DND-41 (cell line): ENCODE measurements at regions not wholly inside any gene's neighbourhood (a gene's known extent, or its start where the extent isn't known, plus 50 kb on each side); places are given as distances from the start of the nearest gene placed in this dataset.
"Not testable (repeated sequence)": the region's sequence is repeated elsewhere in the genome, so short reads cannot be mapped to it uniquely, and the experiment has no call there.

Experiments used
- ATAC-seq: fragments of 200-7000 bp; cut with Tn5 transposase; 3 replicates; pipeline ENCODE4 v1.9.1; 2021; ENCODE audit warnings: low read depth; ENCODE audit not compliant: insufficient read depth
- DNase-seq: peaks from one replicate; pipeline ENCODE4 v3.0.0-alpha.2; 2020
- H2AFZ ChIP-seq: 2 replicates; pipeline ENCODE4 v1.6.0; 2012; ENCODE audit warnings: low read depth, low read length
- H3K27ac ChIP-seq: 2 replicates; pipeline ENCODE4 v1.5.1; 2012; ENCODE audit warnings: low read length, inconsistent platforms
- H3K27me3 ChIP-seq: fragments of 200-600 bp; sonication (generic); 2 replicates; pipeline ENCODE4 v1.6.0; 2012; ENCODE audit warnings: low read length, mild to moderate bottlenecking, inconsistent platforms; ENCODE audit not compliant: insufficient read depth, poor library complexity
- H3K36me3 ChIP-seq: 2 replicates; pipeline ENCODE4 v1.5.1; 2012; ENCODE audit warnings: low read length, inconsistent platforms; ENCODE audit not compliant: insufficient read depth
- H3K4me1 ChIP-seq: 2 replicates; pipeline ENCODE4 v1.5.1; 2012; ENCODE audit warnings: mild to moderate bottlenecking, low read length; ENCODE audit not compliant: insufficient read depth
- H3K4me2 ChIP-seq: 2 replicates; pipeline ENCODE4 v1.6.0; 2012; ENCODE audit warnings: mild to moderate bottlenecking, moderate library complexity, low read length, inconsistent platforms; ENCODE audit not compliant: insufficient read depth
- H3K4me3 ChIP-seq, 2 experiments: fragments of 200-600 bp in 1 of 2; shearing (Covaris generic) in 1 of 2; 2 replicates each; pipeline ENCODE4 v1.5.1; 2012 to 2016; ENCODE audit warnings: inconsistent platforms in 2 of 2, low read length in 2 of 2, mild to moderate bottlenecking in 2 of 2, low read depth in 1 of 2, moderate library complexity in 1 of 2
- H3K79me2 ChIP-seq: 2 replicates; pipeline ENCODE4 v1.6.0; 2012; ENCODE audit warnings: low read length, inconsistent platforms; ENCODE audit not compliant: insufficient read depth
- H3K9ac ChIP-seq: 2 replicates; pipeline ENCODE4 v1.6.0; 2012; ENCODE audit warnings: low read depth, mild to moderate bottlenecking, inconsistent platforms, low read length, moderate library complexity
- H3K9me3 ChIP-seq: 2 replicates; pipeline ENCODE4 v1.5.1; 2012; ENCODE audit warnings: low read length, moderate library complexity, mild to moderate bottlenecking, inconsistent platforms; ENCODE audit not compliant: insufficient read depth, severe bottlenecking
- H4K20me1 ChIP-seq: 2 replicates; pipeline ENCODE4 v1.6.0; 2012; ENCODE audit warnings: low read length; ENCODE audit not compliant: insufficient read depth
- EZH2 ChIP-seq: IDR thresholded peaks from 3 replicates; pipeline ENCODE4 v1.6.1; 2012; ENCODE audit warnings: borderline replicate concordance, low read depth, mild to moderate bottlenecking, moderate library complexity, low read length, inconsistent platforms; ENCODE audit not compliant: severe bottlenecking
- TF ChIP-seq, protein P1 (sequence below): IDR thresholded peaks from 2 replicates; pipeline ENCODE4 v1.5.1; 2012; ENCODE audit warnings: borderline replicate concordance, low read length, moderate library complexity, mild to moderate bottlenecking; ENCODE audit not compliant: poor library complexity, severe bottlenecking; ENCODE audit errors: extremely low read depth

DNA sequence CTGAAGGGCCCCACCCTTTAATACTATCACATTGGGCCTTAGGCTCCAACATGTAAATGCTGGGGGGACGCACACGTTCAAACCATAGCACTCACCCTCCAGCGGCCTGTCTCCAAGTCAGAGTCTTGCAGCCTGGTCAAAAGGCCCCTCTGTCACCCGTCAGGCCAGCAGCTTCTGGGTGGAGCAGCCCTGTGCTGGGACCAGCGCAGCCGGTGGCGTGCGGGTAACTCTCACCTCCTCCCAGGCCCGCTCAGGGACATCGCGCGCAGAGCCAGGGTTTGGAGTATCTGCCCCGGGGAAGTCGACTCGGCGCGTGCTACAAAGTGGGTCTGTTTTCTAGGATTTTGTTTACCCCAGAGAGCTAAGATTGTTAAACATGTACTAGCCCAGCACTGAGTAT, 93.0 kb upstream of the COL5A1 start:
- Histone ChIP-seq H3K9ac (no peak overlapping the region), H3K27ac (no peak overlapping the region), H3K27me3 (no peaks in the 10 kb centered on the region), H3K9me3 (no peaks in the 10 kb centered on the region), H3K4me1 (no peaks in the 10 kb centered on the region), H3K4me2 (no peak overlapping the region), H3K36me3 (no peaks in the 10 kb centered on the region), H2AFZ (no peak overlapping the region), H4K20me1 (no peaks in the 10 kb centered on the region), H3K4me3 (no peak overlapping the region), H3K79me2 (no peaks in the 10 kb centered on the region)
- DNase-seq (no peak), ATAC-seq (no peak)
- TF ChIP-seq, protein P1, sequence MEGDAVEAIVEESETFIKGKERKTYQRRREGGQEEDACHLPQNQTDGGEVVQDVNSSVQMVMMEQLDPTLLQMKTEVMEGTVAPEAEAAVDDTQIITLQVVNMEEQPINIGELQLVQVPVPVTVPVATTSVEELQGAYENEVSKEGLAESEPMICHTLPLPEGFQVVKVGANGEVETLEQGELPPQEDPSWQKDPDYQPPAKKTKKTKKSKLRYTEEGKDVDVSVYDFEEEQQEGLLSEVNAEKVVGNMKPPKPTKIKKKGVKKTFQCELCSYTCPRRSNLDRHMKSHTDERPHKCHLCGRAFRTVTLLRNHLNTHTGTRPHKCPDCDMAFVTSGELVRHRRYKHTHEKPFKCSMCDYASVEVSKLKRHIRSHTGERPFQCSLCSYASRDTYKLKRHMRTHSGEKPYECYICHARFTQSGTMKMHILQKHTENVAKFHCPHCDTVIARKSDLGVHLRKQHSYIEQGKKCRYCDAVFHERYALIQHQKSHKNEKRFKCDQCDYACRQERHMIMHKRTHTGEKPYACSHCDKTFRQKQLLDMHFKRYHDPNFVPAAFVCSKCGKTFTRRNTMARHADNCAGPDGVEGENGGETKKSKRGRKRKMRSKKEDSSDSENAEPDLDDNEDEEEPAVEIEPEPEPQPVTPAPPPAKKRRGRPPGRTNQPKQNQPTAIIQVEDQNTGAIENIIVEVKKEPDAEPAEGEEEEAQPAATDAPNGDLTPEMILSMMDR = no peak
- no peak for TF ChIP-seq EZH2

DNA sequence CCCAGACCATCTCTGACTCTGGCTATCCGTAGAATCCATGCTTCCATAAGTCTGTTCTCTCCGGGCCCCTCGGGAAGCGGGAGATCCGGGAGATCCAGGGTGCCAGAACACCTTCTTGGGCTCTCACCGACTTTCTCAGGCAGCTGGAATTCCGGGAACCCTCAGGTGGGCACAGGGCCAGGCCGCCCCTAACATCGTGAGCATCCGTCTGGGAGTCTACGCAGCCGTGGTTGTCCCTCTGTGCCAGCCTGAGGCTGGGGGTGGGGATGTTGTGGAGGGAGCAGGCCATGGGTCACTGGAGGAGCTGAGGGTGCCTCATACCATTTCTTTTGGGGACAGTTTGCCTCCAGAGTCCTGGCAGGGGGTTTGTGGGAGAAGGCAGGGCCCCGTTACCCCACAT, 92.3 kb upstream of the COL5A1 start:
- Histone ChIP-seq H3K4me3 (no peak overlapping the region), H3K27ac (no peak overlapping the region), H3K4me2 (no peak overlapping the region), H2AFZ (no peak overlapping the region), H3K27me3 (no peaks in the 10 kb centered on the region), H4K20me1 (no peaks in the 10 kb centered on the region), H3K9me3 (no peaks in the 10 kb centered on the region), H3K79me2 (no peaks in the 10 kb centered on the region), H3K36me3 (no peaks in the 10 kb centered on the region), H3K4me1 (no peaks in the 10 kb centered on the region), H3K9ac (no peak overlapping the region)
- no peak for DNase-seq
- TF ChIP-seq, protein P1 = no peak
- TF ChIP-seq EZH2 = no peak
- no peak for ATAC-seq

DNA sequence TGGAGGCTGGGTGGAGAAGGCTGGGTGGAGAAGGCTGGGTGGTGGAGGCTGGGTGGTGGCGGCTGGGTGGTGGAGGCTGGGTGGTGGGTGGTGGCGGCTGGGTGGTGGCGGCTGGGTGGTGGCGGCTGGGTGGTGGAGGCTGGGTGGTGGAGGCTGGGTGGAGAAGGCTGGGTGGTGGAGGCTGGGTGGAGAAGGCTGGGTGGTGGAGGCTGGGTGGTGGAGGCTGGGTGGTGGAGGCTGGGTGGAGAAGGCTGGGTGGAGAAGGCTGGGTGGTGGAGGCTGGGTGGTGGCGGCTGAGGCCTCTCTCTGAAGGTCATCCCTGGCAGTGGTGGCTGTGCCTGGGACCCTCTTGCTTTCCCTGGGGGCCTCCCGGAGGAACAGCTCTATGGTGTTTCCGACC, 91.5 kb upstream of the COL5A1 start:
- not testable (repeated sequence) for ATAC-seq, H3K9me3 ChIP-seq, H3K4me2 ChIP-seq, H3K27ac ChIP-seq, H3K27me3 ChIP-seq, H3K4me1 ChIP-seq, H3K79me2 ChIP-seq, H3K36me3 ChIP-seq, H2AFZ ChIP-seq, H3K4me3 ChIP-seq, DNase-seq, H4K20me1 ChIP-seq, H3K9ac ChIP-seq

DNA sequence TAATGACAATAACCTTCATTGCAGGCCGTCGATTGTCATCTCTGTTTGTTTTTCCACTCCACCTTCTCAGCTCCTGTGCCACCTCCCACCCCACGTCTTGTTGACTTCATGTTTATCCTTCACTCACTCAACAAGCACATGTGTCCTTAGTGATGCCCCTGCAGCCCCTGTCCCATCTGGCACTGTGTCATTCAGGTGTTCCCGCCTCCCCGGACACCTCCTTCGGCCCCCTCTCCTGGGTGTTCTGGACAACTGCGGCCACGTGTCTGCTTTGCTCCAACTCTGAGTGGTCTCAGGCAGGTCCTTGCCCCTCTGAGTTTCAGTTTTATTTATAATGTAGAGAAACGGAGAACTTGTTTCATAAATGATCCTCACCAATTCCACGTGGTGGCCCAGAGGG, 91.0 kb upstream of the COL5A1 start:
- Histone ChIP-seq H2AFZ (no peak overlapping the region), H3K27me3 (no peaks in the 10 kb centered on the region), H3K9me3 (no peaks in the 10 kb centered on the region), H3K4me1 (no peaks in the 10 kb centered on the region), H4K20me1 (no peaks in the 10 kb centered on the region), H3K36me3 (no peaks in the 10 kb centered on the region), H3K27ac (no peak overlapping the region), H3K4me2 (no peak overlapping the region), H3K4me3 (no peak overlapping the region), H3K79me2 (no peaks in the 10 kb centered on the region), H3K9ac (no peak overlapping the region)
- ATAC-seq = no peak
- TF ChIP-seq, protein P1 = no peak
- no peak for TF ChIP-seq EZH2
- no peak for DNase-seq
